Smooth muscle cell (in vitro differentiated cells): ENCODE measurements at regions not wholly inside any gene's neighbourhood (a gene's known extent, or its start where the extent isn't known, plus 50 kb on each side); places are given as distances from the start of the nearest gene placed in this dataset.

Experiments used
- DNase-seq: peaks from one replicate; lab custom pipeline; 2025; ENCODE audit not compliant: unreplicated experiment; lab: John Stamatoyannopoulos, UW
- H2AFZ ChIP-seq: fragments of 200-600 bp; sonication (generic); 2 replicates; pipeline ENCODE4 v1.6.0; 2016; ENCODE audit warnings: antibody characterized with exemption, low read depth, mild to moderate bottlenecking
- H3F3A ChIP-seq: fragments of 200-600 bp; sonication (generic); 2 replicates; pipeline ENCODE4 v1.6.0; 2017; ENCODE audit warnings: antibody characterized with exemption, low read depth
- H3K27ac ChIP-seq: fragments of 200-600 bp; sonication (generic); 2 replicates; pipeline ENCODE4 v1.5.1; 2016; ENCODE audit warnings: low read depth, mild to moderate bottlenecking
- H3K27me3 ChIP-seq: fragments of 200-600 bp; sonication (generic); 2 replicates; pipeline ENCODE4 v1.6.1; 2016; ENCODE audit warnings: low read depth, mild to moderate bottlenecking
- H3K36me3 ChIP-seq: fragments of 200-600 bp; sonication (generic); 2 replicates; pipeline ENCODE4 v1.5.1; 2016; ENCODE audit warnings: low read depth
- H3K4me1 ChIP-seq: fragments of 200-600 bp; sonication (generic); 2 replicates; pipeline ENCODE4 v1.5.1; 2016; ENCODE audit warnings: low read depth
- H3K4me2 ChIP-seq: fragments of 200-600 bp; sonication (generic); 2 replicates; pipeline ENCODE4 v1.6.0; 2016; ENCODE audit warnings: mild to moderate bottlenecking
- H3K4me3 ChIP-seq: fragments of 200-600 bp; sonication (generic); 2 replicates; pipeline ENCODE4 v1.5.1; 2016; ENCODE audit warnings: mild to moderate bottlenecking
- H3K79me2 ChIP-seq: fragments of 200-600 bp; sonication (generic); 2 replicates; pipeline ENCODE4 v1.6.0; 2016; ENCODE audit warnings: low read depth, mild to moderate bottlenecking
- H3K9ac ChIP-seq: fragments of 200-600 bp; sonication (generic); 2 replicates; pipeline ENCODE4 v1.6.0; 2016; ENCODE audit warnings: low read depth
- H3K9me3 ChIP-seq: fragments of 200-600 bp; sonication (generic); replicated peaks from 2 replicates; pipeline ENCODE4 v1.5.1; 2016; ENCODE audit warnings: low read depth
- H4K20me1 ChIP-seq: fragments of 200-600 bp; sonication (generic); 2 replicates; pipeline ENCODE4 v1.6.0; 2016; ENCODE audit warnings: low read depth
- CTCF ChIP-seq: fragments of 200-600 bp; sonication (generic); IDR thresholded peaks from 2 replicates; pipeline ENCODE4 v1.5.1; 2017; ENCODE audit warnings: borderline replicate concordance, mild to moderate bottlenecking, antibody characterized with exemption; ENCODE audit not compliant: insufficient read depth, poor library complexity, severe bottlenecking
- WGBS: methylation state at CpG from one replicate; pipeline ENCODE4 v1.1.7; 2016; ENCODE audit warnings: low lambda C conversion rate; 5-methylcytosine and 5-hydroxymethylcytosine counted together

DNA sequence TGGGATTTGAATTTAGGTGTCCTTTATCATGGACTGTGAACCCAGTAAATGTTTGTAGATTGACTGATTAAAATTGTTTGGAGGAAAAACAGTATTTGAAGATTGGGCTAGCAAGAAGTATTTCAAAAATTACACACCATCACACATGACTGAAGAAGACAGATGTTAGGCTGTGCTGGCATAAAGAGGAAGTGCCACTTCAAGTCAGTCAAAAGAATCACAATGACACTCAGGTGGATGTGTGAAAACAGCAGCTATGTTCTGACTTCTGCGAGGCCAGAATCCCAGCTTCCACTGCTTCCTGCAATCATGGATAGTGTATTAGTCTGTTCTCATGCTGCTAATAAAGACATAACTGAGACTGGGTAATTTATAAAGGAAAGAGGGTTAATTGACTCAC is 393.3 kb downstream of the DMRT2 start:
- H2AFZ ChIP-seq: no peak overlapping the region
- DNase-seq: no peak
- no peak overlapping the region for H3K4me3 ChIP-seq
- H3K9me3 ChIP-seq: peaks cover 4% of the 10 kb centered on the region
- no peak for TF ChIP-seq CTCF
- no peaks in the 10 kb centered on the region for H3F3A ChIP-seq
- H3K27ac ChIP-seq: no peak overlapping the region
- H3K9ac ChIP-seq: no peak overlapping the region
- H3K36me3 ChIP-seq: no peaks in the 10 kb centered on the region
- no peaks in the 10 kb centered on the region for H4K20me1 ChIP-seq
- H3K79me2 ChIP-seq: no peaks in the 10 kb centered on the region
- H3K4me2 ChIP-seq: no peak overlapping the region
- no peaks in the 10 kb centered on the region for H3K4me1 ChIP-seq
- no peaks in the 10 kb centered on the region for H3K27me3 ChIP-seq
- 73% methylated on average over 1 of the region's 1 CpG for WGBS

- no peak for TF ChIP-seq CTCF
- DNase-seq: no peak
- H3K36me3 ChIP-seq: no peaks in the 10 kb centered on the region
- no peak overlapping the region for H3K4me2 ChIP-seq
- H3K27me3 ChIP-seq: no peaks in the 10 kb centered on the region
- H4K20me1 ChIP-seq: no peaks in the 10 kb centered on the region
- WGBS: 67% methylated on average over 2 of the region's 2 CpGs
- no peak overlapping the region for H3K9ac ChIP-seq
- H3K27ac ChIP-seq: no peak overlapping the region
- H3K4me1 ChIP-seq: no peaks in the 10 kb centered on the region
- H3K79me2 ChIP-seq: no peaks in the 10 kb centered on the region
- no peak overlapping the region for H3K4me3 ChIP-seq
- H2AFZ ChIP-seq: no peak overlapping the region
- no peaks in the 10 kb centered on the region for H3F3A ChIP-seq
- peaks cover 8% of the 10 kb centered on the region for H3K9me3 ChIP-seq
Measured at GRCh38 chr9:1446671-1447070, 396.5 kb downstream of the DMRT2 start.

GRCh38 chr9:1453636-1454035 is 403.5 kb downstream of the DMRT2 start:
- H3K4me3 ChIP-seq: no peak overlapping the region
- H3K36me3 ChIP-seq: no peaks in the 10 kb centered on the region
- H3K79me2 ChIP-seq: no peaks in the 10 kb centered on the region
- WGBS: 57% methylated on average over 4 of the region's 4 CpGs
- no peak overlapping the region for H3K27ac ChIP-seq
- no peak overlapping the region for H3K4me2 ChIP-seq
- TF ChIP-seq CTCF: no peak
- DNase-seq: no peak
- H3K27me3 ChIP-seq: no peaks in the 10 kb centered on the region
- no peaks in the 10 kb centered on the region for H3F3A ChIP-seq
- peaks cover 9% of the 10 kb centered on the region for H3K9me3 ChIP-seq
- no peak overlapping the region for H2AFZ ChIP-seq
- H4K20me1 ChIP-seq: no peaks in the 10 kb centered on the region
- no peak overlapping the region for H3K9ac ChIP-seq
- no peaks in the 10 kb centered on the region for H3K4me1 ChIP-seq

GRCh38 chr9:1454211-1454610 is 404.1 kb downstream of the DMRT2 start:
- Histone ChIP-seq H3K27ac (no peak overlapping the region), H3K36me3 (no peaks in the 10 kb centered on the region), H3K9ac (no peak overlapping the region), H3K9me3 (peaks cover 9% of the 10 kb centered on the region), H3K27me3 (no peaks in the 10 kb centered on the region), H2AFZ (no peak overlapping the region), H3K4me1 (no peaks in the 10 kb centered on the region), H3F3A (no peaks in the 10 kb centered on the region), H4K20me1 (no peaks in the 10 kb centered on the region), H3K4me2 (no peak overlapping the region), H3K79me2 (no peaks in the 10 kb centered on the region), H3K4me3 (no peak overlapping the region)
- DNase-seq: no peak
- 21% methylated on average over 1 of the region's 1 CpG for WGBS
- no peak for TF ChIP-seq CTCF
